ENCODE measurements at regions not wholly inside any gene's neighbourhood (a gene's known extent, or its start where the extent isn't known, plus 50 kb on each side); places are given as distances from the start of the nearest gene placed in this dataset.

GRCh38 chr1:215004121-215004827 lies 78.3 kb upstream of the KCNK2 start:
- no peak for TF ChIP-seq HNRNPLL (IDR thresholded peaks at IDR 0.05; ENCODE audit: low read depth, low read length, poor library complexity, severe bottlenecking)
- no peak for TF ChIP-seq ZNF556 (CRISPR knock-in tag; IDR thresholded peaks at IDR 0.05; ENCODE audit: borderline replicate concordance)
- TF ChIP-seq, protein P1, sequence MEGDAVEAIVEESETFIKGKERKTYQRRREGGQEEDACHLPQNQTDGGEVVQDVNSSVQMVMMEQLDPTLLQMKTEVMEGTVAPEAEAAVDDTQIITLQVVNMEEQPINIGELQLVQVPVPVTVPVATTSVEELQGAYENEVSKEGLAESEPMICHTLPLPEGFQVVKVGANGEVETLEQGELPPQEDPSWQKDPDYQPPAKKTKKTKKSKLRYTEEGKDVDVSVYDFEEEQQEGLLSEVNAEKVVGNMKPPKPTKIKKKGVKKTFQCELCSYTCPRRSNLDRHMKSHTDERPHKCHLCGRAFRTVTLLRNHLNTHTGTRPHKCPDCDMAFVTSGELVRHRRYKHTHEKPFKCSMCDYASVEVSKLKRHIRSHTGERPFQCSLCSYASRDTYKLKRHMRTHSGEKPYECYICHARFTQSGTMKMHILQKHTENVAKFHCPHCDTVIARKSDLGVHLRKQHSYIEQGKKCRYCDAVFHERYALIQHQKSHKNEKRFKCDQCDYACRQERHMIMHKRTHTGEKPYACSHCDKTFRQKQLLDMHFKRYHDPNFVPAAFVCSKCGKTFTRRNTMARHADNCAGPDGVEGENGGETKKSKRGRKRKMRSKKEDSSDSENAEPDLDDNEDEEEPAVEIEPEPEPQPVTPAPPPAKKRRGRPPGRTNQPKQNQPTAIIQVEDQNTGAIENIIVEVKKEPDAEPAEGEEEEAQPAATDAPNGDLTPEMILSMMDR (CRISPR knock-in tag; IDR thresholded peaks at IDR 0.05): no peak
- no peak for TF ChIP-seq ELF3 (CRISPR knock-in tag; IDR thresholded peaks at IDR 0.05)
- TF ChIP-seq MXI1 (IDR thresholded peaks at IDR 0.05; ENCODE audit: borderline replicate concordance, low read depth, low read length): no peak
- TF ChIP-seq MLX (CRISPR knock-in tag; IDR thresholded peaks at IDR 0.05): no peak
- TF ChIP-seq TAF1 (CRISPR knock-in tag; IDR thresholded peaks at IDR 0.05): no peak
- TF ChIP-seq, protein P2, sequence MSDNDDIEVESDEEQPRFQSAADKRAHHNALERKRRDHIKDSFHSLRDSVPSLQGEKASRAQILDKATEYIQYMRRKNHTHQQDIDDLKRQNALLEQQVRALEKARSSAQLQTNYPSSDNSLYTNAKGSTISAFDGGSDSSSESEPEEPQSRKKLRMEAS (IDR thresholded peaks at IDR 0.05): no peak
- no peak for TF ChIP-seq ZNF350 (CRISPR knock-in tag; IDR thresholded peaks at IDR 0.05; ENCODE audit: borderline replicate concordance, low read depth)
- no peak for TF ChIP-seq SRF (IDR thresholded peaks at IDR 0.05; ENCODE audit: low read depth, low read length)
- no peak for TF ChIP-seq POLR2A (IDR thresholded peaks at IDR 0.05; ENCODE audit: insufficient read depth in 1 of 2, low read depth in 2 of 2, low read length in 2 of 2)

Data from HepG2 (cell line).